GM21786 (cell line): ENCODE measurements at regions not wholly inside any gene's neighbourhood (a gene's known extent, or its start where the extent isn't known, plus 50 kb on each side); places are given as distances from the start of the nearest gene placed in this dataset.
A peak's percentile ranks its signal among the peaks of the same experiment; 100 is the strongest.
"Not testable (repeated sequence)": the region's sequence is repeated elsewhere in the genome, so short reads cannot be mapped to it uniquely, and the experiment has no call there.

ENCODE experiments used
- ATAC-seq: cut with Tn5 transposase; IDR thresholded peaks from one replicate; pipeline ENCODE4 v1.9.1; 2021; ENCODE audit not compliant: unreplicated experiment

GRCh38 chr11:90738799-90739198, 516.0 kb upstream of the CHORDC1 start:
- peak; percentile 53 for ATAC-seq

- ATAC-seq, result no peak
These were observed 514.7 kb upstream of the CHORDC1 start for GRCh38 chr11:90737444-90738050.

DNA sequence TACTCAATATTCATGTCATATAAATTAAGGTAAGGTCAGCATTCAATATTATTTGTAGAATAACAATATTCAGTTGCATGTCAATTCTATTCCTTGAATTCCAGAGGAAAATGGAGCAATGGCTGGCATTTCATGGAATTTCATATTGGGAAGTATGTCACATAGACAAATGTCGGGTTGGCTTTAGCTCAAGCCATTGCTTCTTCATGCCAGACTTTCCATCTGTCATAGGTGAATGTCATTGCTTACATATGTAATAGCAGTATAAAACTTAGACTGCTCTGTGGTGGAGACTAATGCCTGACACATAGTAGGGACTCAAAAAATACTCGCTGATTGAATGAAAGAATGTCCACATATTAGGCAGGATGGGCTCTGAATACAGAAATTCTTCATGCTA, 509.6 kb upstream of the CHORDC1 start:
- no peak for ATAC-seq

GRCh38 chr11:90723475-90723874, 500.6 kb upstream of the CHORDC1 start:
- no peak for ATAC-seq

- ATAC-seq, result no peak
These were observed 499.8 kb upstream of the CHORDC1 start for GRCh38 chr11:90722552-90723190.

DNA sequence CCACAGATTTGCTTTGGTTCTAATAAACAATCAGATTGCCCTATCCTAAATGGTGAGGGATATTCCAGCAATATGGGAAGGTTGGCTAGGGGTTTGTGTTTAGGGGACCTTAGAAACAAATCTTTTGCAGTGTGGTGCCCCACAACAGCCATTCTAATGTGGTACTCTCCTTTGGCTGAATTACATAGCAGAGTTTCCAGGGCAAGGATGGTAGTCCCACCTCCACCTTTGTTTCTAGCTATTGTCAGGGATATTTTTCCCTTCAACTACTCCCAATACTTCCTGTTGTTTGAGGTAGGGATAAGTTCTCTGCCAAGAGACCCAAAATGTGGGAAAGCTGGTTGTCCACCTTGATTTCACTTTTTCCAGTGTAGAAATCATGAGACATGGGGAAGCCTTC, 494.7 kb upstream of the CHORDC1 start:
- ATAC-seq, result no peak

- no peak for ATAC-seq
These were observed 482.8 kb upstream of the CHORDC1 start for GRCh38 chr11:90705661-90706060.

DNA sequence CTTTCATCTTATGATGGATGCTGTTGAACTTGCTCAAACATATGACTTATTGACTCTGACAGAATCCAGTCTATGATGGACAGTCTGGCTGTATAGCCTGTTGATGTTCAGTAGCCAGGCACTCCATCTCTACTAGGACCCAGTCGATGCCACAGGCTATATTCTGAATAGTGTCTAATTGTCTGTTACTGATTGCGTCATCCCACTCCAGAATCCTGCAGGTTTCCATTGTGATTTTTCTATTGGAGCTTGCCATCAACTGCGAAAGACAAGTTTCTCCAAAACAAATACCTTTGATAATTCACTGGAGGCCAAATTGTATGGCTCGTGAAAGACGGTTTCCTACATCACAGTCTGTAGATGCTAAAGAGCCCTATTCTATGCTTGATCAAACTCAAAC, 481.7 kb upstream of the CHORDC1 start:
- ATAC-seq, result no peak

GRCh38 chr11:90701716-90702115, 478.9 kb upstream of the CHORDC1 start:
- ATAC-seq, result no peak

GRCh38 chr11:90700789-90701439, 478.1 kb upstream of the CHORDC1 start:
- ATAC-seq, result peak; percentile 89

GRCh38 chr11:90699791-90700400, 477.0 kb upstream of the CHORDC1 start:
- ATAC-seq, result no peak

DNA sequence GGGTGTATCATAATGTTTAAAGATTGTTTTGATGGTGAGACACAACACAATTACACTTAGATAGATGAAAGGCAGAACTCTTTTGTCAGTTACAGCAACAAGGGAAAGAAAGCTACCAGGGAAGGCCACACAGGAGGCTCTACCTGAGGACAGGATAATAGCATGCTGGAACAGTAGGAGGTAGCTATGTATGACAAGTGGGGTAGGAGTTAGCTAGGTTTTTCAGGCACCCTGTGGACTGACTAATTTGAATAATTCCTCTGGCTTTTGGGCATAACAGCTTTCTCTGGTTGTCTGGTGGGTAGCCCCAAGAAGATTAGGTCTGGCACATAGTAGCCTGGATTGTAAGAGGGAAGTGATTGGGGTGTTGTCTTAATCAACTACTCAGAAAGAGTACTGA, 475.4 kb upstream of the CHORDC1 start:
- no peak for ATAC-seq

DNA sequence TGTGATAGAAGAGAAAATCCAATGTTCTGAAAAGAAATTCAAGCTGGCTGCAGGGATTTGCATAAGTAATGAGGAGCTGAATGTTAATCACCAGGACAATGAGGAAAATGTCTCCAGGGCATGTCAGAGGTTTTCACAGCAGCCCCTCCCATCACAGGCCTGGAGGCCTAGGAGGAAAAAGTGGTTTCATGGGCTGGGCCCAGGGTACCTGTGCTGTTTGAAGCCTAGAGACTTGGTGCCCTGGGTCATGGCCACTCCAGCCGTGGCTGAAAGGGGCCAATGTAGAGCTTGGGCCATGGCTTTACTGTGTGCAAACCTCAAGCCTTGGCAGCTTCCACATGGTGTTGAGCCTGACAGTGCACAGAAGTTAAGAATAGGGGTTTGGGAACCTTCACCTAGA, 452.6 kb upstream of the CHORDC1 start:
- not testable (repeated sequence) for ATAC-seq

DNA sequence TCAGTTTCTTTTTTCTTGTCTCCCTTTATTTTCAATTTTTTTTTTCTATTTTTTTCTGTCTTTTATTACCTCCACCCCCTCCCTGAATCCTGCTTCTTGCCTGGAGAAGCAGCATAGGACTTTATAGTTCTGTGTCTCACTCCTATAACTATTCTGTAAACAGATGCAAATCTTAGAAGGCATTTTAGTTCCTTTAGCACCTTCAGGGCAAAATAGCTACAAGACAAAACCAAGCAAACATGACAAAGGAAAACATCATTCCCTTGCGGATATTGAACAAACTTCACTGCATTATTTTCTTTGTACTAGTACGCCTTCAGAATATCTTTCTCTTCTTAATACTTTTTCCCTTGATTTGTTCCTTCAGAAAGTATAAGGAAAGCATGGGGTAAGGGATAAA, 446.2 kb upstream of the CHORDC1 start:
- ATAC-seq, result no peak

- ATAC-seq, result no peak
These were observed 445.7 kb upstream of the CHORDC1 start for GRCh38 chr11:90668502-90668901.

GRCh38 chr11:90661233-90661632, 438.4 kb upstream of the CHORDC1 start:
- ATAC-seq, result peak; percentile 83

- no peak for ATAC-seq
These were observed 433.3 kb upstream of the CHORDC1 start for GRCh38 chr11:90656171-90656570.

DNA sequence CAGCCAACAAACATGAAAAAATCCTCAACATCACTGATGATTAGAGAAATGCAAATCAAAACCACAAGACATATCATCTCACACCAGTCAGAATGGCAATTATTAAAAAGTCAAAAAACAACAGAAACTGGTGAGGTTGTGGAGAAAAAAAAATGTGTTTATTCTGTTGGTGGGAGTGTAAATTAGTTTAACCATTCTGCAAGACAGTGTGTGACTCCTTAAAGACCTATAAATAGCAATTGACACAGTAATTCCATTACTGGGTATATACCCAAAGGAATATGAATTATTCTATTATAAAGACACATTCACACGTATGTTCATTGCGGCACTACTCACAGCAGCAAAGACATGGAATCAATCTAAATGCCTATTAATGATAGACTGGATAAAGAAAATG, 427.3 kb upstream of the CHORDC1 start:
- no peak for ATAC-seq

GRCh38 chr11:90646706-90647105, 423.9 kb upstream of the CHORDC1 start:
- ATAC-seq, result no peak

GRCh38 chr11:90646266-90646665, 423.4 kb upstream of the CHORDC1 start:
- ATAC-seq, result no peak

GRCh38 chr11:90639461-90639993, 416.7 kb upstream of the CHORDC1 start:
- no peak for ATAC-seq

- no peak for ATAC-seq
These were observed 413.0 kb upstream of the CHORDC1 start for GRCh38 chr11:90635886-90636285.
